ENCODE measurements at regions not wholly inside any gene's neighbourhood (a gene's known extent, or its start where the extent isn't known, plus 50 kb on each side); places are given as distances from the start of the nearest gene placed in this dataset.

DNA sequence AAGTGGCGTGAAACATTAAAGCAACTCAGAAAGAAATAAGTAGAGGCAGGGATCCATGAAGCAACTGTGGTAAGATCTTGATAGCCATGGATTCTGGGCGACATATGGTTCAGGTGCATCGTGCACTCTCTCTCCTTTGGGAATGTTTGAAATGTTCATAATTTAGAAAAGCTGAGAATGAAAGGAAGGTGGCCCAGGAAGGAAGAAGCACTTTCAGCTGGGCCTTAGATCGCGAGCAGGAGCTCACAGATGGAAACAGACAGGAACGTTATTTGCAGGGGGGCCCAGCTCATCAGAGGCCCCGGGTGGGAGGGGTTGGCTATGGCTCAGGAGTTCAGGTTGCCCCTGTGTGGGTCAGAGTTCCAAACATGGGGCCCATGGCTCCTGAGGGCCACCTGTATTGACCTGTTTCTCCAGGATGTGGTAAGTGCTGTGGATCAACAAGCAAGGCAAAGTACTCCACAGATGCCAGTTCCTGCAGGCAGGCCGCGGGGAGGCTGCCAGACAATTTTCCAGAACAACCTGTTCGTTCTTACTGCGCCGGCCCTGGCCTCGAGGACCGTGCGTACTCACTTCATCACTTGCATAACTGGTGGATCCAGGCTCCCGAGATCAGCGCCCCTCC is 253.2 kb downstream of the TOMM20 start:
- no peak for DNase-seq

DNA sequence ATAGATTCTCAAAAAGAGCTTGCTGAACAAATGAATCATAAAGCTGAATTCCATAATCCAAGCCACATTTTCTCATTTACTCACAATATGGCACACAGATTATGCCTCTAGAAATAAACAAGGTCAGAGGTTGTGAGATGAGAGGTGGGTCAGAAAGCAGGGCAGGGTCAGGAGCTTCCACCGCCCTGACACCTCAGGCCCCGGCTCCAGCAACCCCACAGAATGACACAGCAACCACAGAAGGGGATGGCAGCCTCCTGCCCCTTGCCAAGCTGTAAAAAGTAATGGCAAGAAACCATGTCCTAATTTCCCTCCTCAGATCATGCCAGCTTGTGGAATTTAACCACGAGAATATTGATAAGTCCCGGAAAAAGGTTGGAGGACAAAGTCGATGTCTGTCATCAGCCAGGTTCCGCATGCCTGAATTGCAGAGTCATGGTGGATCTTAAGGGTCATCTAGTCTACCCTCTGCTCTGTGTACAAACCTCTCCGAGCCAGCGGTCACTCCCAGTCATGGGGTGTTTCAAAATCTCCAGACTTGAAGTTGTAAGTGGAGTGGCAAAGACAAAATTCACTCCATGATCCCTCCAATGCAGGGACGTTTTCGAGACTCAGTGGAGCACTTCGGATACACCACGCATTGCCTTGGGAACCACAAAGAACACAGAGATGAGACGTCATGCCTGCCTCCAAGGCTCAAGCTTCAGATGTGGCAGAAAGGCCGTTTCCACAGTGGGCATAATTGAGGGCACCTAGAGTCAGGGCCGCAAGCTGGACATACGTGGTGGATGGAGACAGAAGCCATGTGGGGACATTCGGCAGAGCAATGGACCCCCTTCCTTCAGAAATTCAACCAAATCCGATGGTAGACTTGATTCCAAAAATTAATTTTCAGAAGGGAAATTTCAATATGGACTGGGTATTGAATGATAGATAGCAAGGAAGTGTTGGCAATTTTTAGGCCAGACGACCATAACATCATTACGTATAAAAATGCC is 254.0 kb downstream of the TOMM20 start:
- DNase-seq: peak; percentile 52

DNA sequence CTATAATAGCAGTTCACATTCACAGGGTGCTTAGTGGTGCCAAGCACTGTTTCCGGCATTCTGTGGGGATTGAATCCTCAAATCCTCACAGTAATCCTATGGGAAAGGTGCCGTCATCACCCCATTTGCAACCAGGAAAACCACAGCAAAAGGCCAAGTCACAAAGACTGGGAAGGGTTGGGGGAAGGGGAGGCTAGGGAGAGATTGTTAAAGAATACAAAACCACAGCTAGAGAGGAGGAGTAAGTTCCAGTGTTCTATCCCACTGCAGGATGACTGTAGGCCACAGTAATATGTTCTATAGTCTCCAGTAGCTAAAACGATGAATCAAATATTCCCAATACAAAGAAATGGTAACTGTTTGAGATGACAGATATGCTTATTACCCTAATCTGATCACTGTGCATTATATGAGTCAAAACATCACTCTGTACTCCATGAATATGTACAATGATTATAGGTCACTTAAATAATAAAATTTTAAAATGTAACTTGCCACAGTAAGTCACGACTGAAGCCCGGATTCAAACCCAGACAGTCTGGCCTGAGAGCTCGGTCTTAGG is 256.8 kb downstream of the TOMM20 start:
- no peak for DNase-seq

DNA sequence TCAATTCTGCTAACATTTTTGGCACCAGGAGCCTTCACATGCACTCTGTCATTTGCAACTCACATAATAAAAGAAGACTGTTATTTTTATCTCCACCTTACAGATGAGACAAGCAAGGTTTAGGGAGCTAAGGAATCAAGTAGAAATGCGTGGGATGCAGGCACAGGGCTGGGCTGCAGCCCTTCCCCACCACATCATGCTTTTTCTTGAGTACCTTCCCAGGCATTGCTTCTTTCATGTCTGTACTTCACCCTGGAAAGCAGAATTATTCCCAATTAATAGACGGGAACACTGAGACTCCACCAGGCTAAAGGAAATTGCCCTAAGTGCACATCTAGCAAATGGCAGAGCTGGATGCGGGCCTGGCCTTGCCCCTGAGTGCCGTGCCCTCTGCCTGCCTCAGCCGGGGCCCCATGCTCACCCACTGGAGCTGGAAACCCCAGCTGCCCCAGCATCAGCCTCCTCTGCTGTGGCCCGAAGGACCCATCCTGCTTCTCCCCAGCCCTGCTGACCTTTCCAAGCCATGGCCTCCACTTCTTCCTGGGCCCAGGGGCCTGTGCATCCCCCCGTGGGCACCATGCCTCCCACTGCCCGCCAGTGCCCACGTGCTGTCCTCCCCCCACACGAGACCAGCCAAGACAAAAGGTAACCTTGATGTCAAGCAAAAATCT is 257.5 kb downstream of the TOMM20 start:
- DNase-seq: no peak

DNA sequence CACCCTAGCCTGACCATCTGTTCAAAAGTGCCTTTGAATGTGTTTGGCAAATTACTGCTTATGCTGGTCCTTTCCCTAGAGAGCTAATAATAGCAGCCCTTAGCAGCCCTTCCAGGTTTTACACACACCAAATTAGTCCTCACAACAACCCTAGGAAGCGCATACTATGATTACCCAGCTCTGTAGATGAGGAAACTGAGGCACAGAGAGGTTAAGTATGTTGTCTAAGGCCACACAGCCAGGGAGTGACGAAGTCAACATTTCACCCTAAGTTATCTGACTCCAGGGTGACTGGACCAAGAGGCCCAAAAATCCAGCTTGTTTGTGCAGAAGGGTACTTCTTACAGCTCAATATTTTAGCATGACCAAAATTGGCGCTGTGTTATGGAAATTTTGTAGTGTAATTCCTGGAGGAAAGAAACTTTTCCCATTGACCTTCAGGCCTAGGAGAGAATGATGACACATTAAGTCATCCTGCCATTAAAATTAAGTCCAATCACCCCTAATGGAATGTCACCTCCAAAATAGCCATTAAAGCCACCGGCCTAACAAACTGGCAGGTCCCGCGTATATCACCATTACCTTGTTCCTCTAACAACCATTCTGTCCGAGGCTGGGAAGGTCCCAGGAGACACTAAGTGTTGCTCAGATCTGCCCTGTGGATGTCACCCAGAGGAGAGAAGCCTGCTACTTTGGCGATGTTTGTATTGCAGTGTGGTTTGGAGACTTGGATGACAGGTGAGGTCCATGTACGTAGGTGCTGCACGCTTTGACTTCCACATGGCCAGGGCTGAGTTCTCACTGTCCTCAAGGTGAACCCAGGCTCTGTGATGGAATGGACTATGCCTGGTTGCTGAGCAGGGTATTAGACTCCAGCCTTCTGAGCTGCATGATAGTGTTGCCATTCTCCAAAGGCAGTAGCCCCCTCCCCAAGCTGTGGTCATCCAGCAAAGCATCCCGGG is 258.3 kb downstream of the TOMM20 start:
- DNase-seq: no peak

DNA sequence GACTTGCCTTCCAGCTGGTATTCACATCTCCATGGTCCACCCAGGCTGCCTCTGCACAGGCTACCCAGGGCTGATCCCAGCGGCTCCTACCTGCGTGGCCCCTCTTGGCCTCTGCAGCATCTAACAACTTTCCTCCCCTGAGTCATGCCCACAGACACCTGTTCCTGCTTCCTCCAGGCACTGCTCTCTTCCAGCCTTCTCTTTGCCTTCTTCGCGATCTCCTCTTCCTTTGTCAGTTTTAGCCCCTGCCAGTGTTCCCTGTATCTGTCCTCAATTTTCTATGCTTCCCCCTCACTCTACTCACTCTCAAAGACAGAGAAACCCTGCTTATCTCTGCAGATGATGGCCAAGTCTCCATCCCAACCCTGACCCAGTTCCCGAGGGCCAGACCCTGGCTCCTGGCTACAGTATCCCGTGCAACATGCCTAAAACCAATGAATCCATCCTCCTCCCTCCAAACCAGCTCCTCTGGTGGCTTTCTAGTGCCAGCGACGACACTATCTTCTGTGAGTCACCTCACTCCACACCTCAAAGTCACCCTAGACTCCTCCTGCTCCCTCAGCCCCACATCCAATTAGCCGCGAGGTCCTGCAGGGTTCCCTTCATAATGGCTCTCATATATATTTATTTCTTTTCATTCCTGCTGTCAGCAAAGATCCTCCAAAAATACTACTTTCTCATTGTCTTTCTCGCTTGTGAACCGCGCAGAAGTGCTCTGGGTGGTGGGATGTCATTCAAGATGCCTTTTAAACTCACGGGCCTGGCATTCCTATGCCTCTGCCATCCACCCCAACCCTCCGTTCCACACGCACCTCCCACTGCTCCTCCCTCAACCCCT is 259.2 kb downstream of the TOMM20 start:
- no peak for DNase-seq

DNA sequence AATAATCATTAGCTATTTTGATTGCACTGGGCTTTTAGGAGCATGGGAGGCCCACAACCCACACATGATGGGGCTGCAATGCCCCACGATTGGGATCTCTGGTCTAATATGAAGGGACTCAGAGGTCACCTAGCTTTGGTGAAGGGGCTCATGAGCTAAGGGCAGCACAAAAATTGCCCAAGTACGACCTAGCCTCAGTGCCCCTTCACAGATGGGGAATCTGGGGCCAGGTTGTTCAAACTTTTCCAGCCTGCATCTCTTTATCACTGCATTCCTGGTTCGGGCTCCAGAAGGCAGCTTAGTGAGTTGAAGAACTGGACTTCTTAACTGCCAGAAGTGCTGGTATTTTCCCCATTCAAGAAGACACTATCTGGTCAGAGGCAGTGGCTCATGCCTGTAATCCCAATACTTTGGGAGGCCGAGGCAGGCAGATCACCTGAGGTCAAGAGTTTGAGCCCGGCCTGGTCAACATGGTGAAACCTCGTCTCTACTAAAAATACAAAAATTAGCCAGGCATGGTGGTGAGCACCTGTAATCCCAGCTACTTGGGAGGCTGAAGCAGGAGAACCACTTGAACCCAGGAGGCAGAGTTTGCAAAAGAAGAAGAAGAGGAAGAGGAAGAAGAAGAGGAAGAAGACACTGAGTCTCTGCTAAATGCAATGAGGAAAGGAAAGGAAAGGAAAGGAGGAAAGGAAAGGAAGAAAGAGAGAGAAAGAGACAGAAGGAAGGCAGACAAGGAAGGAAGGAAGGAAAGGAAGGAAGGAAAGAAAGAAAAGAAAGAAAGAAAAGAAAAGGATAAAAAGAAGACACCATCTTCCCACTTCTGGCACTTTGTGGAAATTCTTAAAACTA is 258.5 kb upstream of the IRF2BP2 start:
- DNase-seq: no peak

DNA sequence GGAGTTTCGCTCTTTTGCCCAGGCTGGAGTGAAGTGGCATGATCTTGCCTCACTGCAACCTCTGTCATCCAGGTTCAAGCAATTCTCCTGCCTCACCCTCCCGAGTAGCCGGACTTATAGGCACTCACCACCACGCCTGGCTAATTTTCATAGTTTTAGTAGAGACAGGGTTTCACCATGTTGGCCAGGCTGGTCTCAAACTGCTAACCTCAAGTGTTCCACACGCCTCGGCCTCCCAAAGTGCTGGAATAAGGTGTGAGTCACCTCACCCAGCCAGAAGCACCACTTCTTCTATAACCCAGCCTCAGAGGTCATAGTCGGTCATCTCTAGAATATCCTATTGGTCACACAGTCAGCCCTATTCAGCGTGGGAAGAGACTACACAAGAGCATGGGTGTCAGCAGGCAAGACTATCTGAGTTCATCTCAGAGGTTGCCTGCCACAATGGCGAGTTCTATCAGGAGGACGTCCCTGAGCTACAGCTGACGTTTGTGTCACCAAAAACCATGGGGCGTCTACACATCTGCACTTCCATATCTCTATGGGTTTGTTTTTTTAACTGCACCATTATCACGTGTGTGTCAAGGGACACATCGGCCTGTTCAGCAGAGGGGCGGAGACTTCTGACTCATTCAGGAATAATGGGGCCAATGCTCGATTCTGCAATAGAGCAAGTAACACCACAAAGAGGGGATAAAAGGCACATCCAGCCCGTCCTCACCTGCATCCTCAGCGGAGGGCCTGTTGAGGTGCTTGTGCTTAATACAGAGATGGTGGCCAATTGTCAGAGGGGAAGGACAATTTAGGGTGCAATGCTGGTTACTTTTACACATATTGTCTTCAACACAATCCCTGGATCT is 256.3 kb upstream of the IRF2BP2 start:
- DNase-seq: no peak

DNA sequence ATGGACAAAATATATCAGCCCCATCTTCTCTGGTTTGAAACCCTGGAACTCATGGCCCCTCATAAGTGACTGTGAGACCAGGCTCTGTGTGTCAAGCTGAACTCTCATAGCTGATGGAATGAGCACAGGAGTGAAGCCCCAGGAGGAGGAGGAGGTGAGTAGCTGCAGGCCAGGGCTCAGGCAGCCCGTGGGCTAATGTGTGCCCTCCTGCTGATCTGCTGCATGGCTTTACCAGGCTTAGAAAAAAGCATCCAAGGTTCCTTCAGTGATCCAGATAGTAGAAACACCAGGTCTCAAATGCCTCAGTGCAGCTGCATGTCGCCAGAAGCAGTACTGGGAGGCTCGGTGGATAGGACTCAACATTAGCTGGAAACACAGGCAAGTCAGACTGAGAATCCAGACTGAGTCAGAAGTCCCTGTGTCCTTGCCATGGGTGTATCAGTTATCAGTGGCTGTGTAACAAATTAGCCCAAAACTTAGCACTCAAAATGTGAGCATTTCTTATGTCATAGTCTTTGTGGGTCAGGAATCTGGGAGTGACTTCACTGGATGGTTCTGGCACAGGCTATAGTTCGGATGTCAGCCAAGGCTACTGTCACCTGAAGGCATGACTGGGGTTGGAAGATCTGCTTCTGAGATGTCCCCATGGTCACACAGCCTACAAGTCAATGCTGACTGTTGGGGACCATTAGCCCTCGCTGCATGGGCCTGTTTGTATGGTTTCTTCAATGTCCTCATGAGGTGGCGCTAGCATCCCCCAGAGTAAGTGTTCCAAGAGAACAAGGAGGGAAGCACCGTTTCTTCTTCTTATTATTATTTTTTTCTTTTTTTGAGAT is 255.4 kb upstream of the IRF2BP2 start:
- DNase-seq: no peak

DNA sequence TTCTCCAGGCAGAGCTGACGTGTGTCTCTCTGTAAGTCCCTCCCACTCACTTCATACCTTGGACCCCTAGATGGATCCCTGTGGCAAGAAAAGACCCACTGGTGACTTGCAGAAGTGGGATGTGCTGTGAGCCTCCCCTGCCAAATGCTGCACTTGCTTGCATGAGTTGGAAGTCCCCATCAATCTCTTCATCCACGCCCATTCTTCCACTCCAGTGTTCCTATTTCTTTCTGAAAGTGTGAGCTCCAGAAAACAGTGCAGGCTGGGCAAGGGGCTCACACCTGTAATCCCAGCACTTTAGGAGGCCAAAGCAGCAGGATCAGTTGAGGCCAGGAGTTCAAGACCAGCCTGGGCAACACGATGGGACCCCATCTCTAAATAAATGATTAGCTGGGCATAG is 254.1 kb upstream of the IRF2BP2 start:
- DNase-seq: no peak

DNA sequence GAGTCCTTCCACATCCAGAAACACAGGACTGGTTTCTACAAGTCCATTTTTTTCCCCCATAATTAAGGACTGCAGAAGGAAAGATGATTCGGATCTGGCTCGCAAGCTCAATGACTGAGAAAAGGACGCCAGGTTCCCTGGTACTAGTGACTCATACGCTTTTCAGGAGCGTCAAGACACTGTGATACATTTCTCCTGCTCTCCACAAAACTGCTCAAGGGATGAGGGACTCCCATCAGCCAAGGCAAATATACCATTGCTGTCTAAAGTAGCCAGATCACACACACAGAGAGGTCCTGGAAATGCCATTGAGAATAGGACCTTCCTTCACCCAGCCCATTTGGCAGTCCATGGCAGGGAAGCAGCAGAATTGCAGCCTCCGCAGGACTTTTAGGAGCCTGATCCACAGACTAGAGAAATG is 253.6 kb upstream of the IRF2BP2 start:
- DNase-seq: no peak

DNA sequence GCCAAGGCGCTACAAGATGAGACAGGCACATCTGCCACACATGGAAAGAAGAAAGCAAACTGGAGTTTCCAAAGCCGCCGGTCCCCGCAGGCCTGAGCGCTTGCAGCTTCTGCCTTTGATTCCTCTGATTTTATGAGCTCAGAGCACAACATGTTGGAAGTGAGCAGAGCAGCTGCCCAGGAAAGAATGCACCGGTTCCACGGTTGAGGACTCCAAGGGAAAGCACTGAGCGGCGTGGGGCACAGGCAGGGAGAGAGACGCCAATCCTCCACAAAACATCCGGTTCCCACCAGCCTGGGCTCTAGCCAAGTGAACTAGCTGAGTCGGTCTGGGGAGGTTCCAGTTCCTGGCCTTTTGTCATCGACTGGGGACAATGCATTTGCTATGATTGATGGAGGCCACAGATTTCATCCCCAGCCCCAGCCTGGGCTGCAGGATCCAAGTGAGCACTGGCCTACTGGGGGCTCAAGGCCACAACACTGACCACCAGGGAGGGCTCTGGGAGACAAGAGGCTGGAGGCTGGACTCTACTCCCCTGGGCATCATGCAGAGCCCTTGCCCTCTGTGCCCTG is 253.1 kb upstream of the IRF2BP2 start:
- peak; percentile 87 for DNase-seq

DNA sequence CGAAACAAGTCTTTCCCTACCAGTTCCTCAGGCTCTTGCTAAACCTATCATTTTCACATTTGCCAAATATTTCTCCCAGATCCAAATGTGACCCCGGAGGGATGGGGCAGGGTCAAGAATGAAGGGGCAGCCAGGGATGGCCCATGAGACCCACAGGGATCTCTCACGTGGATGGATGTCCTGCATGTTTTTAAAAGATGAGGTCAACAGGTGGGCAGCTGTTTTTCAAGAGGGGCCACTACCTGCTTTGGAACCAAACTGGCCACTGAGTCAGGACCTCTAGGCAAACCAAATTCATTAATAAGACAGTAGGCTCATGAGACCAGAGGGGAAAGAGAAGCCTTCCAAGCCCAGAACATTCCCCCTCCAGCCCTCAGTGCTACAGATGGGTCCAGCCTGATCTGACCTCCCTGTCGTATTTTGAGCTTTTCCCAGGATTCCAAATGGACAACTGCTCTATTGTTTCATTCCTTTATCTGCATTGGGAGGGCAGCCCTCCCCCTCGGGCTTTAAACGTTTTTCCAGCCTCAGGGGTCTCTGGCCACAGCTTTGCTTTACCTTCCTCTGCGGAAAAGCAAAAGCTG is 252.5 kb upstream of the IRF2BP2 start:
- DNase-seq: no peak

DNA sequence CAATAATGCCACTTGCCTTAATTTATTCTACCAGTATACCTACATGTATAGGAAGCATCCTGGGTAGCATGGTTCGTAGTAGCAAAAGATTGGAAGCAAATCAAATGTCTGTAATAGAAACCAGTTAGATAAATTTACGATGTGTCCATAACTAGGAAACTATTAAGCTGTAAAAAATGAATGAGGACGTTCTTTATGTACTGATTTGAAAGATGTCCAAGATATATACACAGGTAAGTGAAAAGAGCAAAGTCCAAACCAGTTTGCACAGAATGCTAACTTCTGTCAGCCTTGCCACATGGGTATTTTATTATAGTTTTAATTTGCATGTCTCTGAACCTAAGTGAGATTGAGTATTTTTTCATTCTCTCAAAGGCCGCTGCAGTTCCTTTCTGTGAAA is 251.8 kb upstream of the IRF2BP2 start:
- no peak for DNase-seq

DNA sequence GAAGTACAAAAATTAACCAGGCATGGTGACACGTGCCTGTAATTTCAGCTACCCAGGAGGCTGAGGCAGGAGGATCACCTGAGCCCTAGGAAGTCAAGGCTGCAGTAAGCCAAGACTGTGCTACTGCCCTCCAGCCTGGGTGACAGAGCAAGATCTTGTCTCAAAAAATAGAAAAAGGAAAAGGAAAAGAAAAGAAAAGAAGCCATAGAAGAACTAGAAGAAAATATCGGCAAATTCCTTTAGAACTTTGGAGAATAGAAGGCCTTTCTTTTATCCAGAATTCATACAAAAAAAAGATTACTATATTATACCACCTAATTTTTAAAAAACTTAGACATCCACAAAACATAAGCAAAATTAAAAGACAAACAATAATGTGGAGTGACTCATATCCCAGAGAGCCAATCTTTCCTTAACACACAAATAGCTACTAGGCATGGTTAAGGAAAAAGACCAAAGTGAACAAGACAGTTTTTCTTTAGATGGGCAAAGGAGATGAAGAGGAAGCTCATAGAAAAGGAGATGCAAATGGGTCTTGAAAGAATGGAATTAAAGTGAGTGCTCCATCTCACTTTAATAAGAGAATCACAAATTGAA is 251.1 kb upstream of the IRF2BP2 start:
- no peak for DNase-seq

DNA sequence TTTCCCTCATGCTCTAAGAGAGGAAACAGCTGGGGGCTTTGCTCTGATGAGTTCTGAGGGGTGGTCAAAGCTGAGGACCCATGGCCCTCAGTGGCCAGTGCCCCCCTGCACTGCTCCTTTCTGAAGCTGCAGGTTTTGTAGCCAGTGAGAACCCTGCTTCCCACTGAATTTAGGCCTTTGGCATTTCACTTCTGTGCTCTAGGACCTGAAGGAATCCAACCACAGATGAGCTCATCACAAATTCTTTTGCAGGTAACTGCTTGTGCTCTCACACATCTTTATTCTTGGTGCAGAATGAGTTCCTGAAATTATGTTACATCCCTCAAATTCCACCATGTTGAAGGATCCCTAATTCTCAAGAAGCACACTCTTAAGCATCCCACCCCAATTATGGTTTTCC is 248.7 kb upstream of the IRF2BP2 start:
- DNase-seq: no peak

DNA sequence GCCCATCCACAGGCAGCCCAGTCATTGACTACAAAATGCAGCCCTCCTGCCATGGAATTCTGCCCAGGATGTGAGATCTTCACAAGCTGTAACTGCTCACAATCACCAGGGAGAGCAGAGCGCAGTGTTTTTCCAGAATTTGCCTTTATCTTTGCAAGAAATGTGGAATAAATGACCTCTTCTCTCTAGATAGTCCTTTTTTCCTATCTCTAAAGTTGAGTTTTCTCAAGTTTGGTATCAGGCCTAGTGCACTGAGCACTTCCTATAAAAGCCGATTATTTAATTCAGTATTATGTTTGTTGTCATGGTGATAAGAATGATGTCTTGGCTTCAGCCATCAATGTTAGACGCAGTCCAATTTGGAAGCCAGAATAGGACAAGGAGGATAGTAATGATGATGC is 246.9 kb upstream of the IRF2BP2 start:
- DNase-seq: no peak

All from kidney glomerular epithelial cell (primary cell).